Left lobe of liver (tissue), 2 donors: ENCODE measurements at regions not wholly inside any gene's neighbourhood (a gene's known extent, or its start where the extent isn't known, plus 50 kb on each side); places are given as distances from the start of the nearest gene placed in this dataset.

ENCODE experiments used
- ATAC-seq: fragments of 200-7000 bp; cut with Tn5 transposase; one replicate; pipeline ENCODE4 v1.9.1; 2020; ENCODE audit warnings: mild to moderate bottlenecking, moderate library complexity
- DNase-seq: peaks from one replicate; pipeline ENCODE4 v3.0.0-alpha.2; 2020; ENCODE audit warnings: low spot score
- donor health status: DM: no; HTN: no; CAD: no; lungs with moderate emphysema.
- donor health status: DM: no; HTN: yes; CAD: no.

- no peak for DNase-seq
- ATAC-seq, result peak; percentile 21
Observed at GRCh38 chr2:43171789-43172188, 54.6 kb downstream of the ZFP36L2 start.

DNA sequence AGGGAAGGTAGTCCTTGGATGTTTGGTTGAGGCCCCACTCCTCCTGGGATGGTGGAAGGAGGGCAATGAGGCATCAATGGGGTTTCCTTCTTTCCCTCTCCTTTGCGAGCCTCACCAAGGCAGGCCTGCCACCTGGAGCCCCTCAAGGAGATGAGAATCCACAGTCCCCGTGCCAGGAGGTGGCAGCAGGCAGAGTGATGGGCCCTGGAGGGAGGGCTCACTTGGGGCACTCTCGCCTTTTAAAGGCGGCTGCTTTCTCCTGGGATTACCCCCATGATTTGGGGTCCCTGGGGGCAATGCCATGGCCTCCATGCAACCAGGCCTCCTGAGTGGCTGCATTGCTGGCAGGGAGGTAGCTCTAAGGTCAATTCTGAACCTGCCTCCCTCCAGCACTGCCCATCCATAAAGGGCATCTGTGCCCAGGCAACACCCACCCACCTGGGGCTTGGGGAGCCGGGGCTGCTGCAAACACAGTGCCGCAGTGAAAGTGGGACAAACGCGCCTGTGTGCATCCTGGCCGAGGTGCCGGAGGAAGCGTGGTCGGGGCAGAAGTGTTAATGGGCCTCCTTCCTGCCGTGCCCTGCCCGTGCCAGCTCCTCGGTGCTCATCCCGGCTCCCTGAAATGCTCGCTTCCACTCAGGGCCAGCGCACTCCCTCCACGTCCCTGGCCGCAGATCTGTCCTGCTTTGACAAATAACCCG is 55.9 kb downstream of the ZFP36L2 start:
- DNase-seq (no peak), ATAC-seq (no peak)

- DNase-seq (no peak), ATAC-seq (peak; percentile 70)
Observed at GRCh38 chr2:43169987-43170386, 56.4 kb downstream of the ZFP36L2 start.

GRCh38 chr2:43169099-43169945 is 57.1 kb downstream of the ZFP36L2 start:
- ATAC-seq (peak; percentile 28), DNase-seq (no peak)

DNA sequence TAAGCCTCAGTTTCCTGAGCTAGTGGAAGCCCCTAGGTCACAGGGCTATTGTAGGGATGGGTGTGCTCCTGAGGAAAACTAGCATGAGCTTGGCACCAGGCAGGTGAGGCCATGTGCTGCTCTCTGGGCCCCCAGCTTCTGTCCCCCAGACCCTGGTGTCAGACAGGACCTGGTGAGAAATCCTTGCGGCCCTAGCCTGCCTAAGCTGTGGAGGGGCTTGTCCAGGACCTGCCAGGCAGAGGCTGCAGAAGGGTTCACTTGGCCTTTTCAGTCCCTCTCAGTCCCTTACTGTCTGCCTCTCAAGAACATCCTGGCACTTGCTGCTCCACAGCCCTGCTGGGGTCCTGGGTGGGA is 58.4 kb downstream of the ZFP36L2 start:
- DNase-seq (no peak), ATAC-seq (no peak)

DNA sequence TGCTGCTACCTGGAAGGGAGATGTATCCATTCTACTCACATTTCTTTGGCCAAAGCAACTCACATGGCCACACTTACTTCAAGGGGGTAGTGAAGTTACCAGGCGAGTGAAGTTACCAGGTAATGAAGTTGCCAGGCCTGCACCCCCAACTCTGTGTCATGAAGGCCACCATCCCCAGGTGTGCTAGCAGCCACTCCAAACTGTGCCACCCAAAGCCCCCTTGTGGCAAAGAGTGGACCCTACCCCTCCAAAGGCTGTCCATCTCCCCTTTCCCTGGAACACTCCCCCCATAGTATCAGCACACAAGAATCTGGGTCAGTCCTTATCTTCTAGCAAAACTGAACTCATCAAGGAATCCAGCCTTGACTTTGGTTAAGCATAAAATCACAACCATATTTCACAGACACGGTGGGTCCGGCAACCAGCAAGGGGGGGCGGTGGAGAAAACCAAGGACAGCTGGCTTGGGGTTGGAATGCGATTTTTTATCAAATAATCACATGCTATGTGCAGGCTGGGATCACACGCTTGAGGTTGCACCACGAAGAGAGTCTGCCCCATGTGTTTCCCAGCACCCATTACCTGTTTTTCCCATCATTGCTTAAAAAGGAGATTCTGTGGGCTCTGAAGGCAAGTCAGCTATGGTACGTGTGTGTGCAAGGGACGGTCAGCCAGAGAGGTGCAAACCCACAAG is 60.9 kb downstream of the ZFP36L2 start:
- DNase-seq (no peak), ATAC-seq (no peak)

GRCh38 chr2:43164686-43165085 is 61.7 kb downstream of the ZFP36L2 start:
- DNase-seq (no peak), ATAC-seq (no peak)

- DNase-seq (no peak), ATAC-seq (no peak)
Observed at GRCh38 chr2:43163584-43164270, 62.7 kb downstream of the ZFP36L2 start.

GRCh38 chr2:43162511-43162776 is 64.0 kb downstream of the ZFP36L2 start:
- no peak for DNase-seq
- ATAC-seq, result no peak

DNA sequence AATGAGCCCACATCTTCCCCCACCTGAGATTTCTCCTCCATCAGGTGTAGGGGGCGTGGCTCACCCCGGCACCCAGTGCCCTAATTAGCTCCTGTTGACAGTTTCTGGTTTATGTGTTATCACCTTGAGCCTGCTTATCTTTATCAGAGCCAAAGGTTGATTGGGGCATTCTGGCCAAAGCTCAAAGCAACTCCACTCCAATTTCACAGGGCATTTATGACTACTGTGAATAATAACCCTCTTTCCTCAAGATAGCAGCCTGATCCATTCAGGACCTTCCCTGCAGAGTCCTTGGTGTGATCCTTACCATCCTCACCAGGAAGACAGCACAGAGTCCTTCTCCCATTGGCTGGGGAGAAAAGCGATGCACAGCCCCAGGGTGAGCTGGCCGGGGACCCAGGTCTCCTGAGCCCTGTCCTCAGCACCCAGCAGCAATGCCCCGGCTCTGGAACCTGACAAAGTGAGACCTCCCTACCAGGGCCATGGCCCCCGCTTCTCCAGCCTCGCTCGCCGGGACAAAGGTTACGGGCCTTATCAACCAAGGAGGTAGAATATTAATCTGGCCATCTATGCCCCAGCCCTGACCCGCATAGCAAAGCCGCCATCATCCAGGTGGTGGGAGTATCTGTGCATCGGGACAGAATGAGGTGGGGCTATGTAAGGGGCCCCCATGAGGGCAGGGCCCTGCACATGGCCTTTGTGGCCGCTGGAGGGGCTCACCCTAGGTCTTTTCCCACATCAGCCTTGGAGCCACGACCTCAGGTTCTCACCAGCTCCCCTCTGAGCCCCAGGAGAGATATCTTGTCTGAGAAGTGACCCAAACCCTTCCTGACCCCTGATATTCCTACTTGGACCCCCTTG is 64.5 kb downstream of the ZFP36L2 start:
- DNase-seq (no peak), ATAC-seq (peak; percentile 11)

DNA sequence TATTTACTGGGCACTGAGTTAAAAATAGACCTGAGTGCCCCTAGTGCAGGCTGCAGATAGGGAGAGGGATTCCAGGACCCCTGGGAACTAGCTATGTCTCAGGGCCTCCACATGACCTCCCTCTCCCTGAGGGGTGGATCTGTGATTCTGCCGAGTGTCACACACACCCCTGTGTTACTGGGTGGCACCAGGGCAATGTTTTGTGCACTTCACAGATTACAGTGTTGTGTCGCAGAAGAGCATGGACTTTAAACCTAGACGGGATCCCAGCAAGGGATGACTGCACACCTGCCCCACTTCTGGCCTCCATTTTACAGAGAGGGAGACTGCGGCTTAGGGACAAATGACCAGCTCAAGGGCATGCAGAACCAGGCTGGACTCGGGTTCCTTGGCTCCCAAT is 65.6 kb downstream of the ZFP36L2 start:
- DNase-seq (no peak), ATAC-seq (peak; percentile 14)

DNA sequence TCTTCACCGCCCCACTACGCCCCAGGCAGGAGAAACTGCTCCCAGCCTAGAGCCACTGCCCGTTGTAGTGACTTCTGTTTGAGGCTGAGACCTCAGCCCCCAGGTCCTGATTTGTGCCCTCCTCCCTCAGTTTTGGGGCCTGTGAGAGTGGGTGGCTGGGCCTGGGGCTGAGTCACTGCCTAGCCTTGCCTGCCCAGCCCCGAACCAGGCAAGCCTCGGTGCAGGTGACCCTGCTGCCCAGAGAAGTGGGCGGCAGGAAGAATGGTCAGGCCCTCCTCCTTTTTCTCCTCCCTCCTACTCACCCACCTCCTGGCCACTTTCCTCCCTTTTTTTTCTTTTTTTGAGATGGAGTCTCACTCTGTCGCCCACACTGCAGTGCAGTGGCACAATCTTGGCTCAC is 66.6 kb downstream of the ZFP36L2 start:
- no peak for ATAC-seq
- no peak for DNase-seq

DNA sequence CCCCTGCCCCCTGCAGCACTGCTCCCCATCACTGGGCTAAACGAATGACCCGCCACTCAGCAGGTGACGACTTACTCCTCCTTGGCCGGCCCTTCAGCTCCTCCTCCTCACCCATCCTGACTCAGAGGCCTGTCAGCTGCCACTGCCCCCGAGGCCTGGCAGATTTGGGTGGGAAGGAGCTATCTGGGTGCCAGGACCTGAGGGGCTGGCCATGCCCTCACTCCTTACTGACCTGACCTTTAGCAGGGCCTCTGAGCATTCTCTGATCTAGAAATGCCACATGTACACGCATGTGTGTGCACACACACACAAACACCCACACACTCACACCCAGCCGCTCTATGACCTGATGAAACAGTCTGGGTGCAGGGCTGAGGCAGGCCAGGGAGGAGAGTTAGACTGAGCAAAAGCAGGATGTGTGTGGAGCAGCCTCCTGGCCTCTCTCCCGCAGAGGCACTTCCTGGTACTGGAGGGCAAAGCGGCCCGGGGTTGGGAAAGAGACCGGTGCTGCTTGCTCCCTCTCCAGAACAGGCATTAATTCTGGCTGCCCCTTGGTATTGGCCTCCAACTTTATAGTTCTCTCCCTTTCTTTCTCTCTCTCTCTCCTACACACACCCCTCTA is 68.0 kb downstream of the ZFP36L2 start:
- ATAC-seq, result peak; percentile 51
- DNase-seq, result peak; percentile 82

DNA sequence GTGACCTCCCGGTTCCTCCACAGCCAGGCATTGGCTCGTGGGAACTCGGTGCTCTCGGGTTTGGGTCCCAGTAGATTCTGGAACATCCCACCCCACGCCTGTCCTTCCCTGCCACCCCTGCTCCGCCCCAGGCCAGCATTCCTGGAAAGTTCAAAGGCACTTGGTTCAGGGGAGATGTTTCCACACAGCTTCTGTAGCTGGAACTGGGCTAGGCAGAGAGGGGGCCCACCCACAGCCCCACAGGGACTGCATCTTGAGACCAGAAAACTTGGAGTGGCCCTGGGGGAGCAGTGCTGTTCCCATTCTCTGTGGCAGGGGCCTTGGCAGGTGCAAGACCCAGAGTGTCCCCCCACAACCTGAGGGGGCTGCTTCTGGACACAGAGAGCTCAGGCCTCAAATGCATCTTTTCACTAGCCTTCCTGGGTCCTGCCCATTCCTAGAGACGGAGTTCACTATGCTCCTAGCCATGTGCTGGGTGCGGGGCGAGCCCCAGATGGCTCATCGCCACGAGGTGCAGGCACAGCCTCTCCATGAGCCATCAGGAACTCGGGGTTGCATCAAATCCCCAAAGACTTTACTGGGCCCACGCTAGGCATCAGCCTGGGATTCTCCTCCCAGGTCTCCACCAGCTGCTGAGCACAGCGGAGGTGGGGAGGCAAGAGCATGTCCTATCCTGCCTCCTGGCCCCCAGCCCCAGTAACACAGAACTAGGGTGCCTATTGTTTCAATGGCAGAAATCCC is 68.7 kb downstream of the ZFP36L2 start:
- DNase-seq (no peak), ATAC-seq (peak; percentile 1)

- ATAC-seq (peak; percentile 58), DNase-seq (peak; percentile 95)
Observed at GRCh38 chr2:43155851-43156411, 70.5 kb downstream of the ZFP36L2 start.

DNA sequence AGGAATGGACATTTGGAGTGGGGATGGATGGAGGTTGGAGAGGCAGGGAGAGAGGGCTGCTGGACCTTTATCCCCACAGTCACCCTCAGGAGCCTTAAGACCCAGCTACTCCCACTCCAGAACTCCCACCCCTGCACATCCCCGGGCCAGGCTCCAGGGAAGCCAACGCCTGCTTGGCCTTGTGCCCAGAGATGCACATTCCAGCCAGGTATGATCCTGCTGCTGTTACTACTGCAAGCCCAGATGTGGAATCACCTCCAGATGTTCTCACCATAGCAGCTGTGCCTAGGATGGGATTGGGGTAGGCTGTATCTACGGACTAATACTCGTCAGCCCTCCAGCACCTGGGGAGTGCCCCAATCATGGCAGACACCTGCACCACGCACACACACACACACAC is 71.7 kb downstream of the ZFP36L2 start:
- DNase-seq (peak; percentile 62), ATAC-seq (no peak)

DNA sequence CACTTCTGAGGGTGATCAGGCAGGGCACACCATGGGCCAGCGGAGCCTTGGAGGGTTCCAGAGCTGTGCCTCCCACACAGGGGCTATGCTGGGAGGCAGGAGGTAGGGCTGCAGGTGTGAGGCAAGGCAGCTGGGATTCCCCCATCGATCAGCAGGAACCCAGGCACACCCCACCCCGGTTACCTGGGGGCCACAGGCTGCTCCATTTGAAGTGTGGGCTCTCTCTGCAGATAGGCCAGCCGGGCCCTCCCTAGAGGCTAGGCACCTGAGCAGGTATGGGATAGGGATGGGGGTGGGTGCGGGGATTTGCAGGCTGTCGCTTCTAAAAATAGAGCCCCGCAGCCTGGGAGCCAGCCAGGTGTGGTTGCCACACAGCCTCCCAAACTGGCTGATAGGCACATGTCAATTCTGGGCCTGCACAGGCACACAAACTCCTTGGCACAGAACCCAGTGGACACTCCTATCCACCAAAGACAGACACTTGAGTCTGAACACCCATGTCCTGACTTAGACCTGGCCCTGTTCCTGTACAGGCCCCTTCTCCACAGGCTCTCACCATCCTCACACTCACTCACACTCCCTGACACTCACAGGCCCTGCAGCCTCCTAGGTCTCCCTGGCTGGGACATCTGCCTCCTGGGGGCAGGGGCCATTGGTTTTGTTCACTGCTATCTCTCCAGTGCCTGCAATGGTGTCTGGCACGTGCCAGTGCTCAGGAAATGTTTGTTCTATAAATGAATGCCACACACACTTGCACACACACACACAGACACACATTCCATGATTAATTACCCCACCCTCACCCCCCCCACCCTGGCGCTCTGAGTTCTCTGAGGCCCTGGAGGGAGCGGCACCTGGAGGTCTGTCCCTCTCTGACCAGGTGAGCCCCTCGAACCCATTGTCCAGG is 73.4 kb downstream of the ZFP36L2 start:
- DNase-seq (peak; percentile 90), ATAC-seq (peak; percentile 57)

- ATAC-seq, result peak; percentile 29
- DNase-seq, result no peak
Observed at GRCh38 chr2:43152186-43152585, 74.2 kb downstream of the ZFP36L2 start.
